Glutamatergic neuron (in vitro differentiated cells): ENCODE measurements at regions not wholly inside any gene's neighbourhood (a gene's known extent, or its start where the extent isn't known, plus 50 kb on each side); places are given as distances from the start of the nearest gene placed in this dataset.

Source experiments
- DNase-seq: peaks from one replicate; pipeline ENCODE4 v3.0.0; 2022
- H3K27ac Mint-ChIP-seq: one replicate; pipeline ENCODE4 v1.8.0; 2020; ENCODE audit warnings: mild to moderate bottlenecking, mixed read lengths, inconsistent platforms; ENCODE audit not compliant: unreplicated experiment
- H3K27me3 Mint-ChIP-seq: one replicate; pipeline ENCODE4 v1.8.0; 2020; ENCODE audit warnings: mild to moderate bottlenecking, moderate library complexity, mixed read lengths, inconsistent platforms; ENCODE audit not compliant: unreplicated experiment
- H3K36me3 Mint-ChIP-seq: one replicate; pipeline ENCODE4 v1.8.0; 2020; ENCODE audit warnings: mild to moderate bottlenecking, mixed read lengths, inconsistent platforms; ENCODE audit not compliant: unreplicated experiment
- H3K4me1 Mint-ChIP-seq: one replicate; pipeline ENCODE4 v1.8.0; 2020; ENCODE audit warnings: mild to moderate bottlenecking, low read depth, mixed read lengths, inconsistent platforms; ENCODE audit not compliant: unreplicated experiment
- H3K4me3 Mint-ChIP-seq: one replicate; pipeline ENCODE4 v1.8.0; 2020; ENCODE audit warnings: mild to moderate bottlenecking, mixed read lengths, inconsistent platforms; ENCODE audit not compliant: unreplicated experiment
- H3K9me3 Mint-ChIP-seq: one replicate; pipeline ENCODE4 v1.8.0; 2020; ENCODE audit warnings: mild to moderate bottlenecking, moderate library complexity, mixed read lengths, inconsistent platforms; ENCODE audit not compliant: unreplicated experiment
- CTCF ChIP-seq: fragments of 200-600 bp; sonication (generic); IDR thresholded peaks from one replicate; pipeline ENCODE4 v1.5.0; 2021; ENCODE audit not compliant: partially characterized antibody, unreplicated experiment

DNA sequence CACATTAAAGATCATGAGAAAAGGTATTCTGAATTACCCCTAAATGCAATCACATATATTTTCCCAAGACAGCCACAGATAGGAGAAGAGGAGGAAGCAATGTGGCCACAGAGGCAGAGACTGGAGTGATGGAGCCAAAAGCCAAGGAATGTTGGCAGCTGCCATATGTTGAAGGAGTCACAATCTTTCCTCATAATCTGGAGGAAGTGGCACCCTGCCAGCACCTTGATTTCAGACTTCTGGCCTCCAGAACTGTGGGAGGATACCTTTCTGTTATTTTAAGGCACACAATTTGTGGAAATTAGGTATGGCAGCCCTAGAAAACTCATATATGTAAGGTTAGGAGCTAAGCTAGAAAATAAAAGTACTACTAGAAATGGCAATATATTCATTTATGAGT lies 139.9 kb upstream of the GAS1 start:
- no peak overlapping the region for H3K27ac Mint-ChIP-seq
- no peaks in the 10 kb centered on the region for H3K4me1 Mint-ChIP-seq
- TF ChIP-seq CTCF, result no peak
- H3K36me3 Mint-ChIP-seq, result peaks cover 4% of the 10 kb centered on the region
- no peak for DNase-seq
- H3K9me3 Mint-ChIP-seq, result peaks cover 4% of the 10 kb centered on the region
- H3K4me3 Mint-ChIP-seq, result no peak overlapping the region
- peaks cover 2% of the 10 kb centered on the region for H3K27me3 Mint-ChIP-seq

DNA sequence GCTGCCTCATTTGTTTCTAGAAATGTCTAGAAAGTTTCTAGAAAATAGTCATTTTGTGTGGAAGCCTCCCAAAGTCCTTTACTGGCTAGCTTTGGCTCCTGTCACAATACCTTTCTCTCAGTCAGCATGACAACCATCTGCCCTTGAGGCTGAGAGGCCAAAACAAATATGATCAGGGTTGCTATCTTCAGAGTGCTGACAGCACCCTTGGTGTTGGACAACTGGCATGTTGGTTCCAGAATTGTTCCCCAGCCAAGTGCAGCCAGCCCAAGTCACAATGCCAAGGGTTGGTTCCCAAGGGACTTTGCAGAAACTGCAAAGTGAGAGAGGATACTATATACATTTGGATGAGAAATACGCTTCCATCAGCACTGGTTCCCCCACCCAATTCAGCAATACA lies 140.9 kb upstream of the GAS1 start:
- no peak overlapping the region for H3K27ac Mint-ChIP-seq
- DNase-seq, result no peak
- TF ChIP-seq CTCF, result no peak
- H3K27me3 Mint-ChIP-seq, result no peaks in the 10 kb centered on the region
- peaks cover 4% of the 10 kb centered on the region for H3K36me3 Mint-ChIP-seq
- no peak overlapping the region for H3K4me3 Mint-ChIP-seq
- H3K9me3 Mint-ChIP-seq, result peaks cover 2% of the 10 kb centered on the region
- no peaks in the 10 kb centered on the region for H3K4me1 Mint-ChIP-seq

DNA sequence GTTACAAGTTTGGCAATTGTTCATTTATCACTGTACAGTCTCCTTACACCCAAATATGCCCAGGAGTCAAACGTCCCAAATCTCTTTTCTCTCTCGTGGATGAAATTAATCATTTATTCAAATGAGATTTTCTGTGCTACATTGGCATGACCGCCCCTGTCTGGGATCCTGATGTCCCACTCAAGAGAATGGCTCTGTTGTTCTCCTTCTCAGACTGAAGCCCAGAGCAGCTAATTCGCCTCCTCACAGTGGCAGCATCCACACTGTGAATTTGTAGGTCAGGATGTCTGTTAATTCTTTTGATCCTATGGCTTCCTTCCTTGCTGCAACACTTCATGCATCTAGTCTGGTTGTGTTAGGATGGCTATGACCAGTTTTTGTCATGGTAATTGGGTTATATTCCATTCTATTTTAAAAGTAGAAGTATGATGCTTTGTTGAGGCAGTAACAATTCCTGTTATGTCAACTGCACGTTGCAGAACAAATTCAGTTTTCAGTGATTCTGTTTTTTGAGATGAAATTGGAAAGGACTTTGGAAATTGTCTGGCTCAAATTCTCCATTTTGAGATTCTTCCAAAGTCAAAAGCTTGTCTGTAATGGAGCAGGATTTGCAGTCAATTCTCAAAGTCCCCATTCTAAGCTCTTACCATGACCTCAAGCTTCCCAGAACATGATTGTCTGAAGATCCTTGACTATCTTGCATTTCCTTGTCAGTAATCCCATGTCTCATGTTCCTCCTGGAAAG lies 141.5 kb upstream of the GAS1 start:
- H3K9me3 Mint-ChIP-seq, result peaks cover 2% of the 10 kb centered on the region
- no peak for TF ChIP-seq CTCF
- H3K27ac Mint-ChIP-seq, result no peak overlapping the region
- H3K36me3 Mint-ChIP-seq, result peaks cover 4% of the 10 kb centered on the region
- DNase-seq, result no peak
- H3K4me3 Mint-ChIP-seq, result no peak overlapping the region
- H3K27me3 Mint-ChIP-seq, result no peaks in the 10 kb centered on the region
- H3K4me1 Mint-ChIP-seq, result no peaks in the 10 kb centered on the region

- no peak for DNase-seq
- no peak overlapping the region for H3K27ac Mint-ChIP-seq
- H3K9me3 Mint-ChIP-seq, result no peaks in the 10 kb centered on the region
- no peaks in the 10 kb centered on the region for H3K4me1 Mint-ChIP-seq
- peaks cover 4% of the 10 kb centered on the region for H3K36me3 Mint-ChIP-seq
- H3K27me3 Mint-ChIP-seq, result no peaks in the 10 kb centered on the region
- no peak for TF ChIP-seq CTCF
- no peak overlapping the region for H3K4me3 Mint-ChIP-seq
Observed at GRCh38 chr9:87089506-87089905, 142.2 kb upstream of the GAS1 start.

DNA sequence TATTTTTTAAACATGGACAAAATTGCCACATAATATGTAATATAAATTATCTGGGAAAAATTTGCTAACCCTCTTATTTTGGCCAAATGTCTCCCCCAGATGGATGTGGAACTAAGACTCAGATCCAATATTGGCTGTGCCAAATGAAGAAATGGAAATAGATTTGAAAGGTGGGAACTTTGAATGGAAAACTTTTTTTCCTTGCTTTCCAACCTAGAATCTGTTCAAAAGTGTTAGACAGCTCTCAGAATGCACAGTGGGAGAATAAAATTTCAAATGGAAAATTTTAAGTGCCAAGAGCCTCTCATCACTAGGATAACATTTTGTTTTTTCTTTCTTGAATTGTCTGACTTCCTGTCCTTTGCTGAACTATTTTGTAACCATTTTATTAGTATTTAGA lies 142.6 kb upstream of the GAS1 start:
- no peaks in the 10 kb centered on the region for H3K27me3 Mint-ChIP-seq
- no peak overlapping the region for H3K27ac Mint-ChIP-seq
- H3K9me3 Mint-ChIP-seq, result no peaks in the 10 kb centered on the region
- no peak for TF ChIP-seq CTCF
- no peak overlapping the region for H3K4me3 Mint-ChIP-seq
- DNase-seq, result no peak
- H3K4me1 Mint-ChIP-seq, result no peaks in the 10 kb centered on the region
- peaks cover 4% of the 10 kb centered on the region for H3K36me3 Mint-ChIP-seq
